ENCODE measurements at regions not wholly inside any gene's neighbourhood (a gene's known extent, or its start where the extent isn't known, plus 50 kb on each side); places are given as distances from the start of the nearest gene placed in this dataset.

DNA sequence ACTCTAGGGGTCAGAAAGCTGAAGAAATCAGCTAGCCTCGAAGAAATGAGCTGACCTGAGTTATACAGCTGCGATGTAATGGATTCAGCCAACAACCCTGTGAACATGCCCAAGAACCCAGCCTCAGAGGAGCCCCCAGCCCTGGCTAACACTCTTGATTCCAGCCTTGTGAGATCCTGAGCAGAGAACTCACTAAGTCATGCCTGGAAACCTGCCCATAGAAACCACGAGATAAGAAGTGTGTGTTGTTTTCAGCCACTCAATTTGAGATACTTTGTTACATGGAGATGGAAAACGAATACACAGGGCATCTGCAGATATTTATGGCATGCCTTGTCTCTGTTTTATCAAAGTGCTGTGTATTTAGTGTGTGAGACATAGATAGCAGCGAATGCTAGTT is 265.2 kb downstream of the QKI start:
- no peak for DNase-seq

DNA sequence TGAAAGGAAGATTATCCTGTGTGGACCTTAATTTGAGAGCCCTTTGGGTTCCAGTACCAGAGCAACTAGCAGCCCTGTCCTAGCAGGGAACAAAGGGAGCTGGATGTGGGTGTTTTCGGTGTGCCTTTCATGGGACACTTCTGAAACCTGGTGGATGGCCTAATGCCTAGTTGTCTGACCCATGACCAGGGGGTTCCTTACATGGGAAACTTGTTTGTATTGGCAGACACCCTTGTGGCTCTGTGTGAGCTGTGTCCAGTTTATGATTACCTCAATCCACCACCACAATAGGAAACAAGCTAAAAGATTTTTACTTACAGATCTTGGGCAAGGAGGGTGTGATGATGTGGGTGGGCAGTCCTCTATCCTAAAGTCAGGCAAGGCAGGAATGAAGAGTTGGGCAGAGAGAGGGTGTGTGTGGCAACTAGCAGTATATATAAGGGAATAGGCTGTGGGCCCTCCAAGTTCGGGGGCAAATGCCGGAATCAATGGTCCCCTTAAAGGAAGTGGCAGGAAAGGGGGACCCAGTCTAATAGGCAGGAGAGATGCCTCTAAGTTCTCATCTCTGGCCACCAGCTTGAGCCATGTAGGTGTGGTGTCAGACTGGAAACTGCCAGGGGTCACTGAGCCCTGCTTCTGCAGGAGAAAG is 264.6 kb downstream of the QKI start:
- no peak for DNase-seq

DNA sequence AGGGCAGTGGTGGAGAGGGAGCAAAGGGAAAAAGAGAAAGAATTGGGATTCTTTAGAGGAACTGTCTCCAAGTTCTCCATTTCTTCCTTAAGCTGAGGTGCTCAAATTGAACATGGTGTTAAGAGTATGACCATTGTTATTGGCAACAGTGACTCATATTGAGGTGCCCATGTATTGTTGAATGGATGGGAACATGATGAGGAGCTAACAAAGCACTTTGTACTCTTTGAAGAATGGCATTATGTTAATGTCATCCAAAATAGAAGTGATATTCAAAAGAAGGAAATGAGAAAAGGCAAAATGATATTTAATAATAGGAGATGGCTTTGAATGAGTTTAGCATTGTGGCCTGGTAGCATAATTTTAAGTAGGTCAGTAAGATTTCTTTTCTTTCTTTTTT is 261.1 kb downstream of the QKI start:
- no peak for DNase-seq

DNA sequence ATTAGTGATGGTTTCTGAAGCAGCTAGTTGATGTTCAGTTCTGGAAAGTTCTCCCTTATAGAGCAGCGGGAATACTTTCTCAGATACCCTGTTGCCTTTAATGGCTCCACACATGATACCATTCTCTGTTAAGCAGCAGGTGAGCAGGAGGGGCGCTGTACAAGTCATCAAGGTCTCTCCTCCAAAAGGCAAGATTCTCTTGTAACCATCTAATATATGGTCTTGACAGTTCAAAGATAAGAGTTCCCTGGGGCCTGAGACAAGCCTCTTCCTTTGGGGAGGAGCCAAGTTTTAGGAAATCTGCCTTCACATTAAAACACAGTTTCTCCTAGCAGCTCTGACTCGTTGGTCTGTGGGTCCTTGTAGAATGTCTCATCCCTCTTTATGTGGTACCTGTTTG is 258.2 kb downstream of the QKI start:
- DNase-seq: no peak

- DNase-seq: no peak
Observed at GRCh38 chr6:163671791-163672190, 257.3 kb downstream of the QKI start.

- no peak for DNase-seq
Observed at GRCh38 chr6:163671355-163671754, 256.8 kb downstream of the QKI start.

GRCh38 chr6:163670336-163670735 is 255.8 kb downstream of the QKI start:
- DNase-seq: no peak

- peak in 1 of 56 donors; percentile 25 for DNase-seq
Observed at GRCh38 chr6:163668061-163668426, 253.5 kb downstream of the QKI start.

DNA sequence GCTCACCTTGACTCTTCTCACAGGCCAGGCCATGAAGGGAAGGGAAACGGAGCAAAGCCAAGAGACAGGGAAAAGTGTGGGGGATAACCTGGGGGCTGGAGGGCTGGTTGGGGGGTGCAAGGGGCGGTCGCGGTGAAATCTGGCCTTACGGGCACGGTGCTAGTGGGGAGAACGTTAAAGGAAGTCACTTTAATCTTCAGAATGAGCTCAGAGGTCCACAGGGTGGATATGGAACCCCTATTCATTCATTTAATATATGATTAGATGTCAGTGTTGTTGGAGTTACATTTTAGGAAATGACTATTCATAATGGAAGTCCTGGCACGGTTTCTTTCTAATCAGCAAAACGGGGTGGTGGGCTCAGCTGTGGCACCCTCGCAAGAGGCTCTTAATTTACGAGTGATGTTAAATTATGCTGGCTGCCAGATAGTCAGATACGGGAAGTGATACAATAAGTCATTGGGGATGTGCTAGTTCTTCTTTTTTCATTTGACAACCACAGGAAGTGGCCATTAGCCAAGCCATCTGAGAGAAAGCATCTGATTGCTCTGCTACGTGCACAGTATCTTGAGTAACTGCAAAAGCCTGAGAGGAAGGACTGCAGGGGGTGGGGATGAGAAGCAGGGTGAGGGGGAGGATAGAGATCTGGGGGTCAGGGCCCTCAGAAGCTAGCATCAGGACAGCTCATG is 253.0 kb downstream of the QKI start:
- peak in 20 of 56 donors; percentile 8 to 51 (median 17) for DNase-seq

DNA sequence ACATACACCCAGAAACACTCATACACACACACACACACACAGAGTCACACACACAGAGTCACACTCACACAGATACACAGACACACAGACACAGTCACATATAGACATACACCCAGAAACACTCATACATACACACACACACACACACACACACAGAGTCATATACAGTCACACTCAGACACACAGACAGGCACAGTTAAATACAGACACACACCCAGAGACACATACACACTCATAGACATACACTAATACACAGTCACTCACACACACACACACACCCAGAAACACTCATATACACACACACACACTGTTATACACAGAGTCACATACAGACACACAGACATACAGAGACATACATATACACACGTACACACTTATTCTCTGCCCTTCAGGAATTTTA is 250.9 kb downstream of the QKI start:
- no peak for DNase-seq

GRCh38 chr6:163663575-163663974 is 249.1 kb downstream of the QKI start:
- no peak for DNase-seq

DNA sequence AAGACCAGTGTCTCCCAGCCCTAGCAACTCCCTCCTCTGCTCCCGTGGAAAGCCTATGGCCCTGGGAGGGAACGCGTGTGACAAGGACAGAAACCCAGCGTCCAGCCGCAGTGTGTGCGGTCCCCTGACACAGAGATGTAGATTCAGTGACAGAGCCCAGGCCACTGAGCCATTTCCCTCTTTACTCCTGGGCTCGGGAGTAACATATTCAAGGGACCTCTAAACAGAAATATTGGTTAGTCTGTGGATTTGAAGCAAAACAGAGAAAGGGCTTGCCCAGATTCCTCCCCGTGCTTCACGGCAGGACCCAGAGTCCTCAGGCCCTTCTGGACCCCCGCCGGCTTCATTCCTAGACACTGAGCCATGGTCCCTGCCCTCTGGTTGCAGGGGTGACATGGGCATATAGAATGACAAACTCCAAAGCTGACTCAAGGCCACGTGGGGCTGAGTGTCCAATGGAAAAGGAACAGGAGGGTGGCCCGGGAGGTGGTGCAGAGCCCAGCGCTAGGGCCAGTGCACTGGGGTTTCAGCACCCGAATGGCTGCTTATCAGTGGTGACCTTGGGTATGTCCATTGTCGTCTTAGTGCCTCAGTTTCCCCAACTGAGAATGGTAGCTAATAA is 248.2 kb downstream of the QKI start:
- DNase-seq: no peak

DNA sequence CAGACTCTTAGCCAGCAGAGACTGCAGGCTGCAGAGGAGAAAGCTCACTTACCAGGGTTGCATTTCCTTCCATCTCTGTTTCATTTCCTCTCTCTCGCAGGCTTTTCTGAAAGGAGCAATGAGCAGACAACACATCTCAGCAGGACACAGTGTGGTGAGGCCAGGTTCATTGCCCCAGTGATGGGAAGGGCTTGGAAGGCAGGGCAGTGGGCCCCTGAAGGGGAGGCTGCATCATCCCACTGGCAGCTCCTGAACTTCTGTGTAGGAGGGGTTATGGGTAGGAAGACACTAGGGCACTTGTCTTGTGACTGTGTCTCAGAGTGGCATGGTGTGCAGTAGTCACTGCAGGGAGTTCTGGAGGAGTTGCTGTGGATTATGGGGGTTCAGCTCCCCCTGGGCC is 246.8 kb downstream of the QKI start:
- DNase-seq: peak in 4 of 56 donors; percentile 9 to 43 (median 16)

DNA sequence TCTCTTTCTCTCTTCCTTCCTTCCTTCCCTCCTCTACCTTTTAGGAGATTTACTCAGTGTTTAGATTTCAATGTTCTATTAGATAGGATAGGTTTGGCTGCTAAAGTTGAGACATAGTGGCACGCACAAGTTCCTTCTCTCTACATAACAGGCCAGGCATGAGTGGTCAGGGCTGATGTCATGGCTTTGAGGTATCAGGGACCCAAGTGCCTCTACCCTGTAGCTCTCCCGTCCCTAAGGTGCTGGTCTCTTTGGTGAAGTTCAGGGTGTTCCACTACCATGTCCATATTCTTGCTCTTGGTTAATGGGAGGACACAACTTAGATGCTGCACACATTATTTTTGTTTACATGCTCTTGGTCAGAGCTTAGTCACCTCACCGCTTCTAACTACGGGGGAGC is 245.3 kb downstream of the QKI start:
- no peak for DNase-seq

DNA sequence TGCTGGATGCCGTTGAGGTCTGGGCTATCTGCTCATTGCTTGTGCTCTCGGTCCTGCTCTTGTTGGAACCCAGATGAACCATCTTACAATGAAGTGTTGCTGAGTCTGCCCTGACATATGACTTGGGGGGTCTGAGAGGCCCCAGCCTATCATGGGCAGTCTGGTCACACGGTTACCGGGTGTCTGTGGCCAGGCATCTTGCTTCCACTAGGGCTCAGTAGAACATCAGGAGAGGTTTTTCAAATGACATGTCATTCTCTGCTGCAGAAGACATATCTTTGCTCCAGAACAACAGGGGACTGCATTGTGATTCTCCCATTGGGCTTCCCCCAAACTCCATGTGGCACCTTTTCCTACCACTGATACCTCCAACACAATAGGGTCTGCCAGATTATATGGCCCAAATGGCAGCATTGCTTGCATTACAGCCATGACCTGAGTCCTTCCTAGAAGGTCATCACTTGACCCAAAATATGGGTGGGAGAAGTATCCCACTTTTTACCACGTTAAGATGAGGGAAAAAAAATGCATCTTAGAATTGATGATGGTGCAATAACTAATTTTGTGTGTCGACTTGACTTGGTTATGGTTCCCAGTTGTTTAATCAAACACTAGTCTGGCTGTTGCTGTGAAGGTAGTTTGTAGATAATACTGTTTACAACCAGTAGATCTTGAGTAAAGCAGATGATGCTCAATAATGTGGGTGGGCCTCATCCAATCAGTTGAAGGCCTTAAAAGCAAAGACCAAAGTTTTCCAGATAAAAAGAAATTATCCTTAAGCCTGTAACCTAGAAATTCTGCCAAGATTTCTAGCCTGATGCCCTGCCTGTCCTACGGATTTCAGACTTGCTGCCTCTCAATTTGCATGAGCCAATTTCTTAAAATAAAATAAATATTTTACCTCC is 241.0 kb downstream of the QKI start:
- no peak for DNase-seq

DNA sequence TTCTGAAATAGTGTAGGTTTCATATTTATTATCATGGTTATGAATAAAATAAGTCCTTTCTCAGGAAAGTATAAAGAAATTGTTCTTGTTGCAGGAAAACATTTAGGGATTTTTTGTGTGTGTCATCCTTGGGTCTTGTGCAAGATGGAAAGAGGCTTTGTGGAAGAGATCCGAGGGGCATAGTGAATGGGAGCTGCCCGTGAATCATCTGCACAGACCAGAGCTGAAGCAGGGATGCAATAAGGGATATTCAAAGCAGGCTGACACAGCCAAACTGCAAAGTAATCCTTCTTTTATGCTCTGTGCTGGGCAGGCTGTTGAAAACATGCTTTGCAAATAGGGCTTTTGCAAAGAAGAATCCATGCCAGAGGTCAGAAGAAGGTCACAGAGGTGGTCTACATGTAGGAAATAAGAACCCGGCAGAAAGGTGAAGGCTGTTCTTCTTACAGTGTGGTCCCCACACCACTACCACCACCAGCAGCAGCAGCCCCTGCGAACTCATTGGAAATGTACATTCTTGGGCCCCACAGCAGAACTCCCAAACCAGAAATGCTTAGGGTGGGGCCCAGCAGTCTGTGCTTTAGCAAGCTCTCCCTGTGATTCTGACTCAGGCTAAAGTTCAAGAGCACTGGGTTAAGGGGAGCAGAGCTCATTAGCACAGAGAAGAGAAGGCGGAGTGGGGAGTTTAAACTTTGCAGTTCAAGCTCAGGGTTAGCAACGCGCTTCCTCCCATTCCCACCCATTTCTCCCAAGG is 237.6 kb downstream of the QKI start:
- no peak for DNase-seq

DNA sequence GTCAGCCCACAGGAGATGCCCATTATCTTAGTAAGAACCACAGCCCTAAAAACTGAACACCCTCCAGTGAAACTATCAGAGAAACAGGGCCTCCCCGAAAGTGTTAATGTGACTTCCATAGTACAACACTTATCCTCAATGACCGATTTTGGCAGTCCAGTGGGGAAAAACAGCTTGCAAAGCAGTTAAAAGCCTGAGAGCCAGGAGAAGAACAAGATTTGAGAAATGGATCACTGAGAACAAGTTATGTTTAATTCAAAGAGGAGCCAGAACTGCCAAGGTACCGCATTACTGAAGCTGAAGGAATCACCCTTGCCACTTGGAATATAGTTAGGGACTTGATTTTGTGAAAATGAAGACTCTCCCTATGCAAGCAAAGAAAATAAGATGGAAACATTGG is 236.9 kb downstream of the QKI start:
- no peak for DNase-seq

DNA sequence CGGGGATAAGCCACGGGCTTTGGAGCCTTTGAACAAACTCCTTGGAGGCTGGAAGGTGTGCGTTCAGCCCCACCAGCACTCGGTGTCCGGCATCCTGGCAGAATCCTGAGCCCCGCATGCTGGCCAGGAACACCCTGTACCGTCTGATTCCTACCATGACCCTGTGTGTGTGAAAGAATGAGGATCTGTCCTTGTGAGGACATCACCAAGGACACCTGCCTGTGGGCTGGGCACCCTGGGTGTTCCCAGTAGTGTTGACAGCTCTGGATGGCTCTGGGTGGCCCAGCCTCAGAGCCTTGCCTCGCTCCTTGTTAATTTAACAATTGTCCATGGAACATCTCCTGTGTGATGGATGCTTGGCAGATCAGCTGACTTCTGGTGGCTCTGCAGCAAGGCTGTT is 234.3 kb downstream of the QKI start:
- DNase-seq: no peak

- DNase-seq: no peak
Observed at GRCh38 chr6:163647624-163648023, 233.1 kb downstream of the QKI start.

- DNase-seq: no peak
Observed at GRCh38 chr6:163646866-163647265, 232.3 kb downstream of the QKI start.

- DNase-seq: no peak
Observed at GRCh38 chr6:163646133-163646532, 231.6 kb downstream of the QKI start.

Data from nucleus accumbens (tissue), 56 donors.